NT2/D1 (cell line): ENCODE measurements at regions not wholly inside any gene's neighbourhood (a gene's known extent, or its start where the extent isn't known, plus 50 kb on each side); places are given as distances from the start of the nearest gene placed in this dataset.

Experiments used
- SUZ12 ChIP-seq: IDR thresholded peaks from 2 replicates; pipeline ENCODE4 v1.6.1; 2011; ENCODE audit not compliant: insufficient read length, insufficient read depth; ENCODE audit errors: extremely low read depth
- YY1 ChIP-seq: IDR thresholded peaks from 2 replicates; pipeline ENCODE4 v1.6.1; 2011; ENCODE audit not compliant: insufficient read length, insufficient read depth

DNA sequence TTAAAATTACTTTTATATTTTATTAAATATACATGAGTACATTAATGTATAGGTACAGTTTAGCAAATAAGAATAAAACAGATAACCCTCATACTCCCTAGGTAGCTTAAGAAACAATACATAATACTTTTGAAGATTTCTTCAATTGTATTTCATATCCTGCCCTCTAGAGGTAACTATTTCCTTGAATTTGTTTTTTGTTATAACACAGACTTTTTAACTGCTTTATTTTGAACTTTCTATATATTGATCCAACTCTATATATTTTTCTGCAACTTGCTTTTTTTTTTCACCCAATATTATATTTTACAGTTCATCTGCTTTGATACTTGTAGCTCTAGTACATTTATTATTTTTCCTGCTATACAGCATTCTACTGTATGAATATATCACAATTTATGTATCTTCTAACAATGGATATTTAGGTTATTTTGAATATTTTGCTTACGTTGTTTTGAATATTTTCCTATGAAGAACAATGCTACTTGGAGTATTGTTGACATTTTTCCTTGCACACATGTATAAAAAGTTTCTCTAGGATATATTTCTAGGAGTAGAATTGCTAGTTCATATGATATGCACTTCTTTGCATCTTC lies 72.8 kb upstream of the ABCD2 start:
- TF ChIP-seq YY1 (no peak), SUZ12 (no peak)
